H1 (cell line): ENCODE measurements at regions not wholly inside any gene's neighbourhood (a gene's known extent, or its start where the extent isn't known, plus 50 kb on each side); places are given as distances from the start of the nearest gene placed in this dataset.

Experiments used
- CHD2 ChIP-seq: IDR thresholded peaks from 2 replicates; pipeline ENCODE4 v1.6.1; 2012; ENCODE audit warnings: low read length, improper control_type of control experiment
- CTCF ChIP-seq, 3 experiments: IDR thresholded peaks; 1 replicate in 2 of 3; 2 replicates in 1 of 3; pipeline versions ENCODE4 v1.5.1 to v1.6.1; 2011; ENCODE audit warnings: low read length in 3 of 3, mild to moderate bottlenecking in 3 of 3, inconsistent platforms in 2 of 3, low read depth in 1 of 3, moderate library complexity in 1 of 3; ENCODE audit not compliant: insufficient read depth in 1 of 3; ENCODE audit errors: control extremely low read depth in 1 of 3
- GABPA ChIP-seq: IDR thresholded peaks from 2 replicates; pipeline ENCODE4 v1.6.1; 2011; ENCODE audit warnings: mild to moderate bottlenecking, low read length, moderate library complexity, borderline replicate concordance; ENCODE audit not compliant: insufficient read depth
- POLR2A ChIP-seq, 2 experiments: IDR thresholded peaks; 1 replicate in 1 of 2; 2 replicates in 1 of 2; pipeline ENCODE4 v1.6.1; 2011; ENCODE audit warnings: low read depth in 2 of 2, low read length in 2 of 2, mild to moderate bottlenecking in 2 of 2; ENCODE audit errors: control extremely low read depth in 1 of 2
- SP2 ChIP-seq: IDR thresholded peaks from 2 replicates; pipeline ENCODE4 v1.6.1; 2012; ENCODE audit warnings: mild to moderate bottlenecking, low read length, inconsistent platforms
- ZNF274 ChIP-seq: IDR thresholded peaks from 2 replicates; pipeline ENCODE4 v1.7.0; 2012; ENCODE audit warnings: low read length, borderline replicate concordance; ENCODE audit errors: extremely low read depth

- TF ChIP-seq GABPA (no peak), CTCF (IDR thresholded peaks at IDR 0.05; ENCODE audit: control extremely low read depth in 1 of 3, insufficient read depth in 1 of 3, low read depth in 1 of 3, low read length in 3 of 3) (no peak), SP2 (no peak), CHD2 (no peak), ZNF274 (no peak), POLR2A (IDR thresholded peaks at IDR 0.05; ENCODE audit: control extremely low read depth in 1 of 2, low read depth in 2 of 2, low read length in 2 of 2) (no peak)
These were observed 252.5 kb downstream of the DEPDC1B start for GRCh38 chr5:60447488-60447920.
